ENCODE measurements at regions not wholly inside any gene's neighbourhood (a gene's known extent, or its start where the extent isn't known, plus 50 kb on each side); places are given as distances from the start of the nearest gene placed in this dataset.

DNA sequence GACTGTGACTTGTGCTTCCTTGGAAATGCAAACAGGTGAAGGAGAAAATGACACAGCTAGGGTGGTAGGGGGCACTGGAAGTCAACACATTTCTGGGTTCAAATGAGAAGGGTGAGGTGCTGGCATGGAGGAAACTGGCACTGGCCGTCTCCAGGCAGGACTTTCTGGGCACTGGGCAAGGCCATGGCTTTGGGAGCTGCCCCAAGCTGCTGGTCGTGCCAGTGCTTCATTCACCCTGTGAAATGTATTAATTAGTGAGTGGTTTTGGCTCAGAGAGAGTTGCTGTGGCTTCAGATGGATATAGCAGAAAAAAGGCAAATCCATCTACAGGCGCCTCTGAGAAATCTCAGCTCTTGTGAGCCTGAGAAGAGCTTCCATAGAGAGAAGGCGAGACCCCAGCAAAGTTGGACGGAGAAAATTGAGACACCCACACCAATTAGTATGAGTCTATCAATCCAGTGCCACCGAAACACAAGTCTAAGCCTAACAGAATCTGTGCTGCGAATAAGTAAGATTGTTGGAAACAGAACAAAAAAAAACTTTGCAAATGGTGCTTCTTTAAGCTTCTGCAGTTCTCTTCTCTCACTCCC, 202.1 kb upstream of the TNP1 start:
- Histone ChIP-seq H3K4me2 (ENCODE audit: low read length) (no peak overlapping the region), H4K20me1 (ENCODE audit: insufficient read depth, low read length) (no peaks in the 10 kb centered on the region), H3K79me2 (ENCODE audit: insufficient read depth, low read length) (no peaks in the 10 kb centered on the region), H3K4me3 (ENCODE audit: insufficient read depth, low read depth, low read length) (no peak overlapping the region), H3K4me1 (ENCODE audit: insufficient read depth, low read length) (peaks cover 34% of the 10 kb centered on the region), H3K27ac (ENCODE audit: low read depth, low read length) (no peak overlapping the region), H2AFZ (ENCODE audit: low read depth, low read length) (no peak overlapping the region), H3K27me3 (ENCODE audit: insufficient read depth, low read length) (no peaks in the 10 kb centered on the region), H3K9ac (ENCODE audit: low read length) (no peak overlapping the region), H3K9me3 (ENCODE audit: insufficient read depth, low read depth, low read length) (no peaks in the 10 kb centered on the region), H3K36me3 (ENCODE audit: insufficient read depth, low read length) (no peaks in the 10 kb centered on the region)
- Mint-ChIP-seq H3K9me3 (ENCODE audit: unreplicated experiment) (peaks cover 7% of the 10 kb centered on the region), H3K4me1 (ENCODE audit: low read depth, unreplicated experiment) (peaks cover 17% of the 10 kb centered on the region), H3K27me3 (ENCODE audit: low read depth, unreplicated experiment) (peaks cover 14% of the 10 kb centered on the region), H3K36me3 (ENCODE audit: low read depth, unreplicated experiment) (no peaks in the 10 kb centered on the region), H3K4me3 (ENCODE audit: unreplicated experiment) (no peak overlapping the region), H3K27ac (ENCODE audit: unreplicated experiment) (no peak overlapping the region)
- DNase-seq (ENCODE audit: low read depth) (no peak), FAIRE-seq (no peak)
- TF ChIP-seq, protein P1, sequence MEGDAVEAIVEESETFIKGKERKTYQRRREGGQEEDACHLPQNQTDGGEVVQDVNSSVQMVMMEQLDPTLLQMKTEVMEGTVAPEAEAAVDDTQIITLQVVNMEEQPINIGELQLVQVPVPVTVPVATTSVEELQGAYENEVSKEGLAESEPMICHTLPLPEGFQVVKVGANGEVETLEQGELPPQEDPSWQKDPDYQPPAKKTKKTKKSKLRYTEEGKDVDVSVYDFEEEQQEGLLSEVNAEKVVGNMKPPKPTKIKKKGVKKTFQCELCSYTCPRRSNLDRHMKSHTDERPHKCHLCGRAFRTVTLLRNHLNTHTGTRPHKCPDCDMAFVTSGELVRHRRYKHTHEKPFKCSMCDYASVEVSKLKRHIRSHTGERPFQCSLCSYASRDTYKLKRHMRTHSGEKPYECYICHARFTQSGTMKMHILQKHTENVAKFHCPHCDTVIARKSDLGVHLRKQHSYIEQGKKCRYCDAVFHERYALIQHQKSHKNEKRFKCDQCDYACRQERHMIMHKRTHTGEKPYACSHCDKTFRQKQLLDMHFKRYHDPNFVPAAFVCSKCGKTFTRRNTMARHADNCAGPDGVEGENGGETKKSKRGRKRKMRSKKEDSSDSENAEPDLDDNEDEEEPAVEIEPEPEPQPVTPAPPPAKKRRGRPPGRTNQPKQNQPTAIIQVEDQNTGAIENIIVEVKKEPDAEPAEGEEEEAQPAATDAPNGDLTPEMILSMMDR (IDR thresholded peaks at IDR 0.05; ENCODE audit: insufficient read depth, low read depth, low read length), result no peak
- TF ChIP-seq EZH2 (IDR thresholded peaks at IDR 0.05; ENCODE audit: insufficient read depth, low read length), result no peak

DNA sequence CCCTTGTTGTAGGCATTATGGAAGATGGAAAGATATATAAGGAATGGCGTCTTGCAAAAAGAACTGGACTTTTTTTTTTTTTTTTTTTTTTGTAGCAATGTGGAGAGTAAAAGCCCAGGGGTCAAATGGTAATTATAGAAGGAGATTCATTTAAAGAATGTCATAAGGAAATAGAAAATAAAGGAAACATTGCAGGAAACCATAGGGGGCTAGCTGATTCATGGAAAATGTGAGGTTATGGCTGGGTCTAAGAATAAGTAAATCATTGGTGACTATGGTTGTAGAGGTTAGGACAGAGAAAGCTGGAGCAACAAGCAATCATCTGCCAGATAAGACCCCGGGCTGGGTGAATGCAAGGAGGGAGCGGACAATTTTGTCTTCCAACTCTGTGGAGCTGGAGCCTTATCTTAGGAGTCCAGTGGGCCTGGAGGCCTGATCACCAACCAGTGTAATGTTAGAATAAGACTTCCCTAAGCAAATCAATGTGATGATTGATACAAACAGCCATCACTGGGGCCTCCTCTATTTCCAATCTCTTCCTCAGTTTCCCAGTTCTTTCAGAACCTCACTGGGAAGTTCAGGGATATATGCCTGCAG, 201.2 kb upstream of the TNP1 start:
- H3K36me3 Mint-ChIP-seq (ENCODE audit: low read depth, unreplicated experiment), result no peaks in the 10 kb centered on the region
- no peak for DNase-seq (ENCODE audit: low read depth)
- no peaks in the 10 kb centered on the region for H3K9me3 ChIP-seq (ENCODE audit: insufficient read depth, low read depth, low read length)
- no peaks in the 10 kb centered on the region for H4K20me1 ChIP-seq (ENCODE audit: insufficient read depth, low read length)
- H2AFZ ChIP-seq (ENCODE audit: low read depth, low read length), result no peak overlapping the region
- no peak overlapping the region for H3K27ac ChIP-seq (ENCODE audit: low read depth, low read length)
- H3K27me3 ChIP-seq (ENCODE audit: insufficient read depth, low read length), result no peaks in the 10 kb centered on the region
- no peak for FAIRE-seq
- no peak overlapping the region for H3K27ac Mint-ChIP-seq (ENCODE audit: unreplicated experiment)
- H3K9ac ChIP-seq (ENCODE audit: low read length), result no peak overlapping the region
- no peak for TF ChIP-seq EZH2 (IDR thresholded peaks at IDR 0.05; ENCODE audit: insufficient read depth, low read length)
- TF ChIP-seq, protein P1 (IDR thresholded peaks at IDR 0.05; ENCODE audit: insufficient read depth, low read depth, low read length), result no peak
- peaks cover 31% of the 10 kb centered on the region for H3K4me1 ChIP-seq (ENCODE audit: insufficient read depth, low read length)
- H3K79me2 ChIP-seq (ENCODE audit: insufficient read depth, low read length), result no peaks in the 10 kb centered on the region
- no peak overlapping the region for H3K4me2 ChIP-seq (ENCODE audit: low read length)
- H3K4me3 Mint-ChIP-seq (ENCODE audit: unreplicated experiment), result no peak overlapping the region
- peaks cover 9% of the 10 kb centered on the region for H3K27me3 Mint-ChIP-seq (ENCODE audit: low read depth, unreplicated experiment)
- no peaks in the 10 kb centered on the region for H3K9me3 Mint-ChIP-seq (ENCODE audit: unreplicated experiment)
- H3K4me1 Mint-ChIP-seq (ENCODE audit: low read depth, unreplicated experiment), result peaks cover 15% of the 10 kb centered on the region
- no peak overlapping the region for H3K4me3 ChIP-seq (ENCODE audit: insufficient read depth, low read depth, low read length)
- H3K36me3 ChIP-seq (ENCODE audit: insufficient read depth, low read length), result no peaks in the 10 kb centered on the region

DNA sequence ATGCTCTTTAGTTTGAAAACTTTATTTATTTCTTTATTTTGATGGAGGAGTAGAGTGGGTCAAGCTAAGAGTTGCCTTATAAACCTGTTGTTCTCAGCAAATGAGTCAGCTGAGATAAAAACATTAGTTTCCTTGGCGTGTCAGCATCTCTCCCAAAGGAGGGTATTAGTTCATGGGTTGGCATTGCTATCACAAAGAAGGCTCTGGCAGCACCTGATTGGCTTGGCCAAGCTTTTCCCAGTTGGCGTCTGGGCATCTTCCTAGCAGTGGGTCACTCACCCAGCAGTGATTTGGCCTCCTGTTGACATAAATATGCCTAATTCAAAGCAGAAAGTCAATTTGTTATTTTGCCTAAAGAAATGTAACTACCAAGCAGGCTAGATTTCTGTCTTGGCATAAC, 200.7 kb upstream of the TNP1 start:
- FAIRE-seq, result no peak
- DNase-seq (ENCODE audit: low read depth), result no peak
- Histone ChIP-seq H3K79me2 (ENCODE audit: insufficient read depth, low read length) (no peaks in the 10 kb centered on the region), H3K36me3 (ENCODE audit: insufficient read depth, low read length) (no peaks in the 10 kb centered on the region), H3K4me2 (ENCODE audit: low read length) (no peak overlapping the region), H3K27ac (ENCODE audit: low read depth, low read length) (no peak overlapping the region), H3K9ac (ENCODE audit: low read length) (no peak overlapping the region), H3K27me3 (ENCODE audit: insufficient read depth, low read length) (no peaks in the 10 kb centered on the region), H3K4me3 (ENCODE audit: insufficient read depth, low read depth, low read length) (no peak overlapping the region), H3K4me1 (ENCODE audit: insufficient read depth, low read length) (peaks cover 31% of the 10 kb centered on the region), H2AFZ (ENCODE audit: low read depth, low read length) (no peak overlapping the region), H4K20me1 (ENCODE audit: insufficient read depth, low read length) (no peaks in the 10 kb centered on the region), H3K9me3 (ENCODE audit: insufficient read depth, low read depth, low read length) (no peaks in the 10 kb centered on the region)
- Mint-ChIP-seq H3K9me3 (ENCODE audit: unreplicated experiment) (no peaks in the 10 kb centered on the region), H3K27ac (ENCODE audit: unreplicated experiment) (no peak overlapping the region), H3K4me3 (ENCODE audit: unreplicated experiment) (no peak overlapping the region), H3K36me3 (ENCODE audit: low read depth, unreplicated experiment) (no peaks in the 10 kb centered on the region), H3K27me3 (ENCODE audit: low read depth, unreplicated experiment) (peaks cover 11% of the 10 kb centered on the region), H3K4me1 (ENCODE audit: low read depth, unreplicated experiment) (peaks cover 15% of the 10 kb centered on the region)
- TF ChIP-seq, protein P1 (IDR thresholded peaks at IDR 0.05; ENCODE audit: insufficient read depth, low read depth, low read length), result no peak
- TF ChIP-seq EZH2 (IDR thresholded peaks at IDR 0.05; ENCODE audit: insufficient read depth, low read length), result no peak
